Amniotic epithelial cell (primary cell): ENCODE measurements at regions not wholly inside any gene's neighbourhood (a gene's known extent, or its start where the extent isn't known, plus 50 kb on each side); places are given as distances from the start of the nearest gene placed in this dataset.
"Not testable (repeated sequence)": the region's sequence is repeated elsewhere in the genome, so short reads cannot be mapped to it uniquely, and the experiment has no call there.

ENCODE experiments used
- DNase-seq: peaks from one replicate; pipeline ENCODE4 v3.0.0-alpha.2; 2010; ENCODE audit warnings: low read depth

- DNase-seq: not testable (repeated sequence)
Measured at GRCh38 chr4:49227941-49228340, 241.9 kb downstream of the CWH43 start.

- not testable (repeated sequence) for DNase-seq
Measured at GRCh38 chr4:49229243-49229642, 243.2 kb downstream of the CWH43 start.

- not testable (repeated sequence) for DNase-seq
Measured at GRCh38 chr4:49229713-49230112, 243.6 kb downstream of the CWH43 start.

- not testable (repeated sequence) for DNase-seq
Measured at GRCh38 chr4:49233346-49233745, 247.3 kb downstream of the CWH43 start.

GRCh38 chr4:49233749-49234148 is 247.7 kb downstream of the CWH43 start:
- not testable (repeated sequence) for DNase-seq

GRCh38 chr4:49234382-49234781 is 248.3 kb downstream of the CWH43 start:
- DNase-seq: not testable (repeated sequence)

- DNase-seq: not testable (repeated sequence)
Measured at GRCh38 chr4:49235413-49236160, 249.5 kb downstream of the CWH43 start.

GRCh38 chr4:49236474-49236873 is 250.4 kb downstream of the CWH43 start:
- not testable (repeated sequence) for DNase-seq

- DNase-seq: not testable (repeated sequence)
Measured at GRCh38 chr4:49241295-49241694, 255.2 kb downstream of the CWH43 start.

- not testable (repeated sequence) for DNase-seq
Measured at GRCh38 chr4:49262786-49263185, 276.7 kb downstream of the CWH43 start.

GRCh38 chr4:49270435-49270834 is 284.4 kb downstream of the CWH43 start:
- DNase-seq: not testable (repeated sequence)

- not testable (repeated sequence) for DNase-seq
Measured at GRCh38 chr4:49270912-49271311, 284.8 kb downstream of the CWH43 start.

GRCh38 chr4:49285905-49286304 is 299.8 kb downstream of the CWH43 start:
- not testable (repeated sequence) for DNase-seq

GRCh38 chr4:49286926-49287745 is 301.1 kb downstream of the CWH43 start:
- not testable (repeated sequence) for DNase-seq

- not testable (repeated sequence) for DNase-seq
Measured at GRCh38 chr4:49287893-49288292, 301.8 kb downstream of the CWH43 start.

GRCh38 chr4:49288796-49289195 is 302.7 kb downstream of the CWH43 start:
- not testable (repeated sequence) for DNase-seq

- not testable (repeated sequence) for DNase-seq
Measured at GRCh38 chr4:49314815-49315214, 328.7 kb downstream of the CWH43 start.

GRCh38 chr4:49320725-49321410 is 334.8 kb downstream of the CWH43 start:
- DNase-seq: not testable (repeated sequence)

GRCh38 chr4:49321511-49322300 is 335.6 kb downstream of the CWH43 start:
- not testable (repeated sequence) for DNase-seq

- DNase-seq: not testable (repeated sequence)
Measured at GRCh38 chr4:49322610-49323572, 336.8 kb downstream of the CWH43 start.
